ENCODE measurements at regions not wholly inside any gene's neighbourhood (a gene's known extent, or its start where the extent isn't known, plus 50 kb on each side); places are given as distances from the start of the nearest gene placed in this dataset.

- no peak for DNase-seq
Observed at GRCh38 chr20:24796236-24796635, 152.8 kb upstream of the CST7 start.

GRCh38 chr20:24797113-24797512 is 152.0 kb upstream of the CST7 start:
- no peak for DNase-seq

GRCh38 chr20:24797745-24798655 is 151.1 kb upstream of the CST7 start:
- DNase-seq, result no peak

GRCh38 chr20:24798930-24799705 is 150.0 kb upstream of the CST7 start:
- DNase-seq, result no peak

- DNase-seq, result no peak
Observed at GRCh38 chr20:24799971-24800580, 149.0 kb upstream of the CST7 start.

- no peak for DNase-seq
Observed at GRCh38 chr20:24802286-24802820, 146.7 kb upstream of the CST7 start.

- DNase-seq, result no peak
Observed at GRCh38 chr20:24804481-24805206, 144.4 kb upstream of the CST7 start.

GRCh38 chr20:24805456-24806238 is 143.4 kb upstream of the CST7 start:
- DNase-seq, result no peak

GRCh38 chr20:24806705-24807676 is 142.1 kb upstream of the CST7 start:
- no peak for DNase-seq

GRCh38 chr20:24808616-24809015 is 140.5 kb upstream of the CST7 start:
- no peak for DNase-seq

GRCh38 chr20:24809606-24810005 is 139.5 kb upstream of the CST7 start:
- DNase-seq, result no peak

GRCh38 chr20:24810676-24811407 is 138.2 kb upstream of the CST7 start:
- DNase-seq, result no peak

- DNase-seq, result no peak
Observed at GRCh38 chr20:24812373-24812772, 136.7 kb upstream of the CST7 start.

GRCh38 chr20:24813080-24813479 is 136.0 kb upstream of the CST7 start:
- no peak for DNase-seq

- DNase-seq, result no peak
Observed at GRCh38 chr20:24813496-24813895, 135.6 kb upstream of the CST7 start.

- DNase-seq, result no peak
Observed at GRCh38 chr20:24813936-24814335, 135.1 kb upstream of the CST7 start.

GRCh38 chr20:24814556-24815195 is 134.4 kb upstream of the CST7 start:
- DNase-seq, result no peak

- DNase-seq, result no peak
Observed at GRCh38 chr20:24815196-24815815, 133.8 kb upstream of the CST7 start.

Data from muscle of arm (tissue), 1 donor.